HEK293T (cell line): ENCODE measurements at regions not wholly inside any gene's neighbourhood (a gene's known extent, or its start where the extent isn't known, plus 50 kb on each side); places are given as distances from the start of the nearest gene placed in this dataset.

Experiments
- ARNT ChIP-seq: fragments of 450-650 bp; IDR thresholded peaks from 2 replicates; pipeline ENCODE4 v1.6.1; 2017; ENCODE audit warnings: mild to moderate bottlenecking
- CTBP1 ChIP-seq: fragments of 450-650 bp; IDR thresholded peaks from 2 replicates; pipeline ENCODE4 v1.6.1; 2016; ENCODE audit warnings: borderline replicate concordance
- ELF4 ChIP-seq: fragments of 450-650 bp; IDR thresholded peaks from 2 replicates; pipeline ENCODE4 v1.6.1; 2017; ENCODE audit warnings: antibody characterized with exemption
- FOXM1 ChIP-seq: fragments of 450-650 bp; IDR thresholded peaks from 2 replicates; pipeline ENCODE4 v1.6.1; 2017; ENCODE audit warnings: mild to moderate bottlenecking, borderline replicate concordance
- HDGF ChIP-seq: fragments of 450-650 bp; IDR thresholded peaks from 2 replicates; pipeline ENCODE4 v1.6.1; 2017; ENCODE audit warnings: antibody characterized with exemption, borderline replicate concordance
- SUZ12 ChIP-seq: fragments of 450-650 bp; IDR thresholded peaks from 2 replicates; pipeline ENCODE4 v1.6.1; 2016; ENCODE audit warnings: mild to moderate bottlenecking
- ZNF384 ChIP-seq: fragments of 450-650 bp; IDR thresholded peaks from 2 replicates; pipeline ENCODE4 v1.6.1; 2016
- TF ChIP-seq, protein P1 (sequence below): fragments of 450-650 bp; IDR thresholded peaks from 2 replicates; pipeline ENCODE4 v1.6.1; 2016

DNA sequence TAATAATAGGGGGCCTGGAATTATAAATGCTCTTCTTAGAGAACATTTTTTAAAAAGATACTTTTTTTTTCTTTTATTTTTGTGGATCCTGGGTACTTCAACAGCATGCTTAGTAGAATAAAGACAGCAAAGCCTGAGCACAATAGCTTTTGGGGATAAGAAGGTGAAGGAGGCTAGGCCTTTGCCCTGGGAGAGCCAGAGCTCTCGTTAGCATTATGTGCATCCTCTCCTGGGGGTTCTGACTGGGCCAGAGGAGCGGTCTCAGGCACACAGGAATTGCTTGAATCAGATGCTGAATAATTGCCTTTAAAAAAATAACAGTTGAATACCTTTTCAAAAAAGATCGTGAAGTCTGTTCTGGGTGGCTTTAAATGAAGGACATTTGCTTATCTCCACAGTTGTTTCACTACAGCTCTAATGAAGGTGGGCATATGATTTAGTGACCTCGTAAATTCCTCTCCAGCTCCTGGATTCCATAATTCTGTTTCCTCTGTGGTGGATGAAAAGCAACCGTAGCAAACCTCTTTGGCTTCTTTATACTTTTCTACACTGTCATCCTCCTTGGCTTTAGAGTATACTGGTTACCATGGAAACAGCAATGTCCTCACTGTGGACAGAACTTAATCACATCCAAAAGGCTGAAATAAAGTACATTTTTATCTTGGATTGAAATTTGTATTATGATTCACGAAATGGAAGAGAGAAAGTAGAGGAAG is 133.8 kb downstream of the MAIP1 start:
- TF ChIP-seq ZNF384: no peak
- TF ChIP-seq CTBP1: no peak
- TF ChIP-seq SUZ12: no peak
- TF ChIP-seq FOXM1: no peak
- TF ChIP-seq HDGF: no peak
- no peak for TF ChIP-seq ELF4
- no peak for TF ChIP-seq ARNT
- TF ChIP-seq, protein P1, sequence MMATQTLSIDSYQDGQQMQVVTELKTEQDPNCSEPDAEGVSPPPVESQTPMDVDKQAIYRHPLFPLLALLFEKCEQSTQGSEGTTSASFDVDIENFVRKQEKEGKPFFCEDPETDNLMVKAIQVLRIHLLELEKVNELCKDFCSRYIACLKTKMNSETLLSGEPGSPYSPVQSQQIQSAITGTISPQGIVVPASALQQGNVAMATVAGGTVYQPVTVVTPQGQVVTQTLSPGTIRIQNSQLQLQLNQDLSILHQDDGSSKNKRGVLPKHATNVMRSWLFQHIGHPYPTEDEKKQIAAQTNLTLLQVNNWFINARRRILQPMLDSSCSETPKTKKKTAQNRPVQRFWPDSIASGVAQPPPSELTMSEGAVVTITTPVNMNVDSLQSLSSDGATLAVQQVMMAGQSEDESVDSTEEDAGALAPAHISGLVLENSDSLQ: no peak
